Gastroesophageal sphincter (tissue), 3 donors: ENCODE measurements at regions not wholly inside any gene's neighbourhood (a gene's known extent, or its start where the extent isn't known, plus 50 kb on each side); places are given as distances from the start of the nearest gene placed in this dataset.
"Not testable (repeated sequence)": the region's sequence is repeated elsewhere in the genome, so short reads cannot be mapped to it uniquely, and the experiment has no call there.

Source experiments
- CTCF ChIP-seq, 4 experiments: fragments of 200-600 bp in 2 of 4; fragments of 450-650 bp in 2 of 4; sonication (generic) in 1 of 4; IDR thresholded peaks; one replicate each; pipeline ENCODE4 v1.5.1; 2017 to 2019; ENCODE audit warnings: antibody characterized with exemption in 4 of 4, mild to moderate bottlenecking in 2 of 4, moderate library complexity in 2 of 4
- POLR2AphosphoS5 ChIP-seq: sonication (generic); formaldehyde crosslinking; IDR thresholded peaks from one replicate; pipeline ENCODE4 v1.6.1; 2017; ENCODE audit warnings: antibody characterized with exemption

- TF ChIP-seq CTCF (IDR thresholded peaks at IDR 0.05); POLR2AphosphoS5: not testable (repeated sequence)
Measured at GRCh38 chr9:88255806-88256205, 117.5 kb upstream of the SPATA31C2 start.
